DND-41 (cell line): ENCODE measurements at regions not wholly inside any gene's neighbourhood (a gene's known extent, or its start where the extent isn't known, plus 50 kb on each side); places are given as distances from the start of the nearest gene placed in this dataset.

ENCODE experiments used
- ATAC-seq: fragments of 200-7000 bp; cut with Tn5 transposase; 3 replicates; pipeline ENCODE4 v1.9.1; 2021; ENCODE audit warnings: low read depth; ENCODE audit not compliant: insufficient read depth
- DNase-seq: peaks from one replicate; pipeline ENCODE4 v3.0.0-alpha.2; 2020
- H2AFZ ChIP-seq: 2 replicates; pipeline ENCODE4 v1.6.0; 2012; ENCODE audit warnings: low read depth, low read length
- H3K27ac ChIP-seq: 2 replicates; pipeline ENCODE4 v1.5.1; 2012; ENCODE audit warnings: low read length, inconsistent platforms
- H3K27me3 ChIP-seq: fragments of 200-600 bp; sonication (generic); 2 replicates; pipeline ENCODE4 v1.6.0; 2012; ENCODE audit warnings: low read length, mild to moderate bottlenecking, inconsistent platforms; ENCODE audit not compliant: insufficient read depth, poor library complexity
- H3K36me3 ChIP-seq: 2 replicates; pipeline ENCODE4 v1.5.1; 2012; ENCODE audit warnings: low read length, inconsistent platforms; ENCODE audit not compliant: insufficient read depth
- H3K4me1 ChIP-seq: 2 replicates; pipeline ENCODE4 v1.5.1; 2012; ENCODE audit warnings: mild to moderate bottlenecking, low read length; ENCODE audit not compliant: insufficient read depth
- H3K4me2 ChIP-seq: 2 replicates; pipeline ENCODE4 v1.6.0; 2012; ENCODE audit warnings: mild to moderate bottlenecking, moderate library complexity, low read length, inconsistent platforms; ENCODE audit not compliant: insufficient read depth
- H3K4me3 ChIP-seq, 2 experiments: fragments of 200-600 bp in 1 of 2; shearing (Covaris generic) in 1 of 2; 2 replicates each; pipeline ENCODE4 v1.5.1; 2012 to 2016; ENCODE audit warnings: inconsistent platforms in 2 of 2, low read length in 2 of 2, mild to moderate bottlenecking in 2 of 2, low read depth in 1 of 2, moderate library complexity in 1 of 2
- H3K79me2 ChIP-seq: 2 replicates; pipeline ENCODE4 v1.6.0; 2012; ENCODE audit warnings: low read length, inconsistent platforms; ENCODE audit not compliant: insufficient read depth
- H3K9ac ChIP-seq: 2 replicates; pipeline ENCODE4 v1.6.0; 2012; ENCODE audit warnings: low read depth, mild to moderate bottlenecking, inconsistent platforms, low read length, moderate library complexity
- H3K9me3 ChIP-seq: 2 replicates; pipeline ENCODE4 v1.5.1; 2012; ENCODE audit warnings: low read length, moderate library complexity, mild to moderate bottlenecking, inconsistent platforms; ENCODE audit not compliant: insufficient read depth, severe bottlenecking
- H4K20me1 ChIP-seq: 2 replicates; pipeline ENCODE4 v1.6.0; 2012; ENCODE audit warnings: low read length; ENCODE audit not compliant: insufficient read depth
- EZH2 ChIP-seq: IDR thresholded peaks from 3 replicates; pipeline ENCODE4 v1.6.1; 2012; ENCODE audit warnings: borderline replicate concordance, low read depth, mild to moderate bottlenecking, moderate library complexity, low read length, inconsistent platforms; ENCODE audit not compliant: severe bottlenecking
- TF ChIP-seq, protein P1 (sequence below): IDR thresholded peaks from 2 replicates; pipeline ENCODE4 v1.5.1; 2012; ENCODE audit warnings: borderline replicate concordance, low read length, moderate library complexity, mild to moderate bottlenecking; ENCODE audit not compliant: poor library complexity, severe bottlenecking; ENCODE audit errors: extremely low read depth

DNA sequence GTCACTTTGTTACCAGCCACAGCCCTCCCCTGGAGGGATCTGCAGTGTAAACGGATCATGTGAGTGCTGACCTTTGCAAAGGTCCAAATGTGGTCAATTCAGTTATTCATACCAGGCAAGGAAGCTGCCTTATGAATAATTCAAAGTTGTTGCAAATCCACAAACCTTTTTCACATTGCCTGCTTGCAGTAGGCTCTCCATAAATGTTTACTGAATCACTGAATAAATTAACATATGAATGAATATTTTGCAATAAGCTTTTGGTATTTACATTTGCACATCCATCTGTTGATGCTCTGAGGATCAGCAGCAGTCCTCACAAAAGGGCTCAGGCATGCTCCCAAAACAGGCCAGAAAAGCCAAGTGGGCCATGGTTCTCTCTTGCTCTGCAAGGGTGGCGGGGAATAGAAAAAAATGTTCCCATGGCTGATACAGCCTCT, 156.8 kb downstream of the VAPA start:
- Histone ChIP-seq H3K4me1 (peaks cover 30% of the 10 kb centered on the region), H3K27ac (no peak overlapping the region), H2AFZ (no peak overlapping the region), H3K79me2 (no peaks in the 10 kb centered on the region), H3K9me3 (no peaks in the 10 kb centered on the region), H3K27me3 (no peaks in the 10 kb centered on the region), H3K36me3 (no peaks in the 10 kb centered on the region), H3K9ac (no peak overlapping the region), H3K4me3 (no peak overlapping the region), H3K4me2 (no peak overlapping the region), H4K20me1 (no peaks in the 10 kb centered on the region)
- no peak for TF ChIP-seq EZH2
- TF ChIP-seq, protein P1, sequence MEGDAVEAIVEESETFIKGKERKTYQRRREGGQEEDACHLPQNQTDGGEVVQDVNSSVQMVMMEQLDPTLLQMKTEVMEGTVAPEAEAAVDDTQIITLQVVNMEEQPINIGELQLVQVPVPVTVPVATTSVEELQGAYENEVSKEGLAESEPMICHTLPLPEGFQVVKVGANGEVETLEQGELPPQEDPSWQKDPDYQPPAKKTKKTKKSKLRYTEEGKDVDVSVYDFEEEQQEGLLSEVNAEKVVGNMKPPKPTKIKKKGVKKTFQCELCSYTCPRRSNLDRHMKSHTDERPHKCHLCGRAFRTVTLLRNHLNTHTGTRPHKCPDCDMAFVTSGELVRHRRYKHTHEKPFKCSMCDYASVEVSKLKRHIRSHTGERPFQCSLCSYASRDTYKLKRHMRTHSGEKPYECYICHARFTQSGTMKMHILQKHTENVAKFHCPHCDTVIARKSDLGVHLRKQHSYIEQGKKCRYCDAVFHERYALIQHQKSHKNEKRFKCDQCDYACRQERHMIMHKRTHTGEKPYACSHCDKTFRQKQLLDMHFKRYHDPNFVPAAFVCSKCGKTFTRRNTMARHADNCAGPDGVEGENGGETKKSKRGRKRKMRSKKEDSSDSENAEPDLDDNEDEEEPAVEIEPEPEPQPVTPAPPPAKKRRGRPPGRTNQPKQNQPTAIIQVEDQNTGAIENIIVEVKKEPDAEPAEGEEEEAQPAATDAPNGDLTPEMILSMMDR = no peak
- ATAC-seq = no peak
- DNase-seq = no peak

DNA sequence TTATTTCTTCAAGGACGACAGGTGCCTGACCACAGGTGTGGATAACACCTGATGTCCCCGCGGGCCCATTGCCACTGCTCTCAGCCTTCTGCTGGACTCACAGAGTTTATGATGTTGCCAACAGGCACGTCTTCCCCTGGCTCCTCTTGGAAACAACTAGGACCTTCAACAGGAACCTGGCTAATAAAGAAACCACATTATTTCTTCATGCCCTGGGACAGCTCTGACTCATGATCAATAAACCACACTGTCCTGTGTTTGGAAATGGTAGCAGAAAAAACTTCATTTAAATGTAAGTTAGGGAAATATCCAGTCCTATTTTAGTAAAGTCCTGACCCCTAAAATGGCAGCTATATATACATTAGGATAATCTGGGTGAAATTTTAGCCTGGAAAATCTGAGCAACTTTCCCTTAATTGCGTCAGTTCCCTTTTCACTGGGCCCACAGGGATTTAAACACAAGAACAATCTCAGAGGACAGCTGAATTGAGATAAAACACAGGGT, 158.9 kb downstream of the VAPA start:
- Histone ChIP-seq H3K4me2 (no peak overlapping the region), H3K36me3 (no peaks in the 10 kb centered on the region), H3K27me3 (no peaks in the 10 kb centered on the region), H3K9ac (no peak overlapping the region), H3K4me3 (no peak overlapping the region), H2AFZ (no peak overlapping the region), H3K79me2 (no peaks in the 10 kb centered on the region), H3K4me1 (peaks cover 21% of the 10 kb centered on the region), H4K20me1 (no peaks in the 10 kb centered on the region), H3K9me3 (no peaks in the 10 kb centered on the region), H3K27ac (no peak overlapping the region)
- DNase-seq (no peak), ATAC-seq (no peak)
- TF ChIP-seq, protein P1 = no peak
- no peak for TF ChIP-seq EZH2

DNA sequence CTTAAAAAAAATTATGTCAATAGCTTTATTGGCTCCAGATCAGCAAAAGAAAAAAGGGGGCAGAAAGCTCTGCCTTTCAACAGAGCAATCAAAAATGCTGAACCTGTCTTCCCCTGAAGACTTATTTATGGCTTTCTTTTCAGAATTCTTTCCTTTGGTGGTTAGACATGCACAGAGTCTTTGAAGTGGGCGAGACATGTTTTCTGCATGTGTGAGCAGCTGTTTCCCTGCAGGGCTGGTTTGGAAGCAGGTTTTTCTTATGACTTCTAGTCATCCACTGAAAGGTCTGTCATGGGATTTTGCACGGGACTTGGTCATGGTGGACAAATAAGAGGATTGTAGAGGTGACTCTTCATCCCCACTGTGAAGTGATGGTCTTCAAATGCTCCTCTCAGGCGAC, 160.3 kb downstream of the VAPA start:
- Histone ChIP-seq H4K20me1 (no peaks in the 10 kb centered on the region), H3K4me1 (peaks cover 13% of the 10 kb centered on the region), H3K9me3 (no peaks in the 10 kb centered on the region), H3K27me3 (no peaks in the 10 kb centered on the region), H3K4me3 (no peak overlapping the region), H3K4me2 (no peak overlapping the region), H2AFZ (no peak overlapping the region), H3K9ac (no peak overlapping the region), H3K79me2 (no peaks in the 10 kb centered on the region), H3K36me3 (no peaks in the 10 kb centered on the region), H3K27ac (no peak overlapping the region)
- peak; percentile 51 for DNase-seq
- ATAC-seq = peak; percentile 92
- no peak for TF ChIP-seq EZH2
- TF ChIP-seq, protein P1 = no peak

DNA sequence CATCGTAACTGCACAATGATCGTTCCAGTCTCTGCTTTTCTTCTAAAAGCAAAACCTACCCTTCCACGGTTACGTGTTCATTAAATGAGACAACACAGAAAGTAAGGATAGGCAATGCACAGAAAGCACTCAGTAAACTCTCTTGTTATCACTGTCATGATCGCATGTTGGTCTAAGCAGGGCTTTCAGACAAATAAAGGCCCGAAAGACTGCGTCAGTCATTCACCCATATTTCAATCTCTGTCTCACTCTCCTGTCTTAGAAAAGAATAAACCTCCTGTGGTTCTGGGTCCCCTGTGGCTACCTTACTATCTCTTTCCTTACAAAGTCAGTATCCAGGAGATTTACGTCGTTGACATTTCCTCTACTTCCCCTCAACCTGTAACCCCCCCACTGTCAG, 160.9 kb downstream of the VAPA start:
- no peak overlapping the region for H3K9ac ChIP-seq
- peaks cover 13% of the 10 kb centered on the region for H3K4me1 ChIP-seq
- H2AFZ ChIP-seq = no peak overlapping the region
- no peak overlapping the region for H3K27ac ChIP-seq
- no peaks in the 10 kb centered on the region for H3K79me2 ChIP-seq
- H3K36me3 ChIP-seq = no peaks in the 10 kb centered on the region
- no peaks in the 10 kb centered on the region for H3K27me3 ChIP-seq
- no peak overlapping the region for H3K4me3 ChIP-seq
- no peak for DNase-seq
- no peak overlapping the region for H3K4me2 ChIP-seq
- no peaks in the 10 kb centered on the region for H4K20me1 ChIP-seq
- ATAC-seq = no peak
- no peaks in the 10 kb centered on the region for H3K9me3 ChIP-seq
- no peak for TF ChIP-seq EZH2
- TF ChIP-seq, protein P1 = no peak
